ENCODE measurements at regions not wholly inside any gene's neighbourhood (a gene's known extent, or its start where the extent isn't known, plus 50 kb on each side); places are given as distances from the start of the nearest gene placed in this dataset.

GRCh38 chr6:2465336-2465735 lies 219.9 kb upstream of the GMDS start:
- Histone ChIP-seq H3K4me1 (ENCODE audit: insufficient read depth) (no peaks in the 10 kb centered on the region), H3K4me3 (no peak overlapping the region), H2AFZ (no peak overlapping the region), H3K79me2 (no peaks in the 10 kb centered on the region), H3K4me2 (no peak overlapping the region), H3K9me3 (ENCODE audit: low read depth) (no peaks in the 10 kb centered on the region), H3K36me3 (replicated peaks; ENCODE audit: insufficient read depth, low read depth) (no peaks in the 10 kb centered on the region), H3K27me3 (peaks cover 13% of the 10 kb centered on the region), H3K27ac (no peak overlapping the region), H4K20me1 (ENCODE audit: insufficient read depth, poor library complexity, severe bottlenecking) (no peaks in the 10 kb centered on the region), H3K9me2 (replicated peaks; ENCODE audit: insufficient read depth) (no peaks in the 10 kb centered on the region)
- no peak for DNase-seq (ENCODE audit: low spot score)
- 94% methylated on average over 9 of the region's 9 CpGs for WGBS (ENCODE audit: low lambda C conversion rate, missing lambda C conversion rate)
- TF ChIP-seq EZH2 (IDR thresholded peaks at IDR 0.05; ENCODE audit: borderline replicate concordance) = no peak
- TF ChIP-seq EZH2phosphoT487 (IDR thresholded peaks at IDR 0.05; ENCODE audit: low read depth, severe bottlenecking, unreplicated experiment) = no peak
- TF ChIP-seq, protein P1, sequence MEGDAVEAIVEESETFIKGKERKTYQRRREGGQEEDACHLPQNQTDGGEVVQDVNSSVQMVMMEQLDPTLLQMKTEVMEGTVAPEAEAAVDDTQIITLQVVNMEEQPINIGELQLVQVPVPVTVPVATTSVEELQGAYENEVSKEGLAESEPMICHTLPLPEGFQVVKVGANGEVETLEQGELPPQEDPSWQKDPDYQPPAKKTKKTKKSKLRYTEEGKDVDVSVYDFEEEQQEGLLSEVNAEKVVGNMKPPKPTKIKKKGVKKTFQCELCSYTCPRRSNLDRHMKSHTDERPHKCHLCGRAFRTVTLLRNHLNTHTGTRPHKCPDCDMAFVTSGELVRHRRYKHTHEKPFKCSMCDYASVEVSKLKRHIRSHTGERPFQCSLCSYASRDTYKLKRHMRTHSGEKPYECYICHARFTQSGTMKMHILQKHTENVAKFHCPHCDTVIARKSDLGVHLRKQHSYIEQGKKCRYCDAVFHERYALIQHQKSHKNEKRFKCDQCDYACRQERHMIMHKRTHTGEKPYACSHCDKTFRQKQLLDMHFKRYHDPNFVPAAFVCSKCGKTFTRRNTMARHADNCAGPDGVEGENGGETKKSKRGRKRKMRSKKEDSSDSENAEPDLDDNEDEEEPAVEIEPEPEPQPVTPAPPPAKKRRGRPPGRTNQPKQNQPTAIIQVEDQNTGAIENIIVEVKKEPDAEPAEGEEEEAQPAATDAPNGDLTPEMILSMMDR (IDR thresholded peaks at IDR 0.05; ENCODE audit: poor library complexity) = no peak

- H3K36me3 ChIP-seq (replicated peaks; ENCODE audit: insufficient read depth, low read depth) = no peaks in the 10 kb centered on the region
- WGBS (ENCODE audit: low lambda C conversion rate, missing lambda C conversion rate) = 92% methylated on average over 5 of the region's 5 CpGs
- H3K79me2 ChIP-seq = no peaks in the 10 kb centered on the region
- TF ChIP-seq, protein P1 (IDR thresholded peaks at IDR 0.05; ENCODE audit: poor library complexity) = no peak
- no peak overlapping the region for H2AFZ ChIP-seq
- H3K27me3 ChIP-seq = peaks cover 13% of the 10 kb centered on the region
- H3K9me2 ChIP-seq (replicated peaks; ENCODE audit: insufficient read depth) = no peaks in the 10 kb centered on the region
- H3K4me1 ChIP-seq (ENCODE audit: insufficient read depth) = no peaks in the 10 kb centered on the region
- no peak overlapping the region for H3K27ac ChIP-seq
- no peak for DNase-seq (ENCODE audit: low spot score)
- H3K4me3 ChIP-seq = no peak overlapping the region
- no peak overlapping the region for H3K4me2 ChIP-seq
- no peaks in the 10 kb centered on the region for H4K20me1 ChIP-seq (ENCODE audit: insufficient read depth, poor library complexity, severe bottlenecking)
- no peaks in the 10 kb centered on the region for H3K9me3 ChIP-seq (ENCODE audit: low read depth)
Measured at GRCh38 chr6:2464641-2465040, 219.2 kb upstream of the GMDS start.

- DNase-seq (ENCODE audit: low spot score) = no peak
- no peak overlapping the region for H3K4me3 ChIP-seq
- H2AFZ ChIP-seq = no peak overlapping the region
- no peaks in the 10 kb centered on the region for H3K4me1 ChIP-seq (ENCODE audit: insufficient read depth)
- H3K27me3 ChIP-seq = peaks cover 9% of the 10 kb centered on the region
- no peaks in the 10 kb centered on the region for H3K79me2 ChIP-seq
- no peaks in the 10 kb centered on the region for H3K9me2 ChIP-seq (replicated peaks; ENCODE audit: insufficient read depth)
- H3K9me3 ChIP-seq (ENCODE audit: low read depth) = no peaks in the 10 kb centered on the region
- no peaks in the 10 kb centered on the region for H4K20me1 ChIP-seq (ENCODE audit: insufficient read depth, poor library complexity, severe bottlenecking)
- H3K36me3 ChIP-seq (replicated peaks; ENCODE audit: insufficient read depth, low read depth) = no peaks in the 10 kb centered on the region
- TF ChIP-seq, protein P1 (IDR thresholded peaks at IDR 0.05; ENCODE audit: poor library complexity) = no peak
- no peak for TF ChIP-seq EZH2phosphoT487 (IDR thresholded peaks at IDR 0.05; ENCODE audit: low read depth, severe bottlenecking, unreplicated experiment)
- no peak for TF ChIP-seq EZH2 (IDR thresholded peaks at IDR 0.05; ENCODE audit: borderline replicate concordance)
- no peak overlapping the region for H3K27ac ChIP-seq
- WGBS (ENCODE audit: low lambda C conversion rate, missing lambda C conversion rate) = 95% methylated on average over 10 of the region's 10 CpGs
- no peak overlapping the region for H3K4me2 ChIP-seq
Measured at GRCh38 chr6:2462831-2463230, 217.4 kb upstream of the GMDS start.

GRCh38 chr6:2460216-2460745 lies 214.9 kb upstream of the GMDS start:
- no peaks in the 10 kb centered on the region for H3K79me2 ChIP-seq
- H3K9me2 ChIP-seq (replicated peaks; ENCODE audit: insufficient read depth) = no peaks in the 10 kb centered on the region
- no peak overlapping the region for H3K4me3 ChIP-seq
- TF ChIP-seq EZH2phosphoT487 (IDR thresholded peaks at IDR 0.05; ENCODE audit: low read depth, severe bottlenecking, unreplicated experiment) (no peak), EZH2 (IDR thresholded peaks at IDR 0.05; ENCODE audit: borderline replicate concordance) (no peak)
- TF ChIP-seq, protein P1 (IDR thresholded peaks at IDR 0.05; ENCODE audit: poor library complexity) = no peak
- 91% methylated on average over 9 of the region's 9 CpGs for WGBS (ENCODE audit: low lambda C conversion rate, missing lambda C conversion rate)
- H3K4me1 ChIP-seq (ENCODE audit: insufficient read depth) = no peaks in the 10 kb centered on the region
- H3K9me3 ChIP-seq (ENCODE audit: low read depth) = no peaks in the 10 kb centered on the region
- no peak overlapping the region for H3K27ac ChIP-seq
- H3K4me2 ChIP-seq = no peak overlapping the region
- no peak overlapping the region for H2AFZ ChIP-seq
- H3K36me3 ChIP-seq (replicated peaks; ENCODE audit: insufficient read depth, low read depth) = no peaks in the 10 kb centered on the region
- DNase-seq (ENCODE audit: low spot score) = no peak
- H4K20me1 ChIP-seq (ENCODE audit: insufficient read depth, poor library complexity, severe bottlenecking) = no peaks in the 10 kb centered on the region
- H3K27me3 ChIP-seq = no peaks in the 10 kb centered on the region

Data from hepatocyte (in vitro differentiated cells).